AG04449 (cell line): ENCODE measurements at regions not wholly inside any gene's neighbourhood (a gene's known extent, or its start where the extent isn't known, plus 50 kb on each side); places are given as distances from the start of the nearest gene placed in this dataset.
"Not testable (repeated sequence)": the region's sequence is repeated elsewhere in the genome, so short reads cannot be mapped to it uniquely, and the experiment has no call there.

Experiments
- CTCF ChIA-PET: fragments of 350-600 bp; formaldehyde crosslinking; extraction: SDS; loops from one replicate; lab custom pipeline; 2021; ENCODE audit warnings: antibody characterized with exemption; lab: Yijun Ruan, JAX
- POLR2A ChIA-PET: fragments of 400-600, 350-600 bp; formaldehyde crosslinking; extraction: SDS; loops from one replicate; lab custom pipeline; 2020; ENCODE audit warnings: antibody characterized with exemption, inconsistent platforms; lab: Yijun Ruan, JAX
- DNase-seq: peaks from one replicate; pipeline ENCODE4 v3.0.0-alpha.2; 2010; ENCODE audit warnings: low read depth, low spot score
- H3K4me3 ChIP-seq: 2 replicates; pipeline ENCODE4 v1.5.1; 2011; ENCODE audit warnings: low read depth, mild to moderate bottlenecking, control low read depth, low read length
- CTCF ChIP-seq: IDR thresholded peaks from one replicate; pipeline ENCODE4 v1.5.1; 2011; ENCODE audit warnings: mild to moderate bottlenecking, moderate library complexity, low read length, control low read depth, inconsistent platforms; ENCODE audit not compliant: insufficient read depth; ENCODE audit errors: missing control alignments

DNA sequence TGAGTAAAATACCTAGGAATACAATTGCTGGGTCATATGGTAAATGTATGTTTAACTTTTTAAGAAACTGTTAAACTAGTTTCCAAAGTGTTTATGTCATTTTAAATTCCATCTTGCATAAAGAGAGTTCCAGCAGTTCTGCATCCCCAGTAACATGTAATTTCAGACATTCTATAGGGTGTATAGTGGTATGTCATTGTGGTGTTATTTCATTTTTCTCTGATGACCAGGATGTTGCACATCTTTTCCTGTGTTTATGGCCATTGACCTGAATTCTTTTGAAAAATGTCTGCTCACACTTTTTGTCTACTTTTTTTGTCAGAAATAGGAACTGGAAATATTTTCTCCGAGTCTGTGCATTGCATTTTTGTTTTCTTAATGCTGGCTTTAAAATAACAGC, 128.9 kb downstream of the TMEM200A start:
- ChIA-PET POLR2A (no interaction called here), CTCF (no interaction called here)
- H3K4me3 ChIP-seq: no peak overlapping the region
- no peak for TF ChIP-seq CTCF
- DNase-seq: peak; percentile 29

- no peak for TF ChIP-seq CTCF
- ChIA-PET CTCF (interaction anchor here (1.0 to 1.4 kb wide), 3 partner anchors 88 to 196 kb away, joined by 3 to 4 read pairs (median 4); partner anchors contain the start of gene TMEM200A), POLR2A (interaction anchor here (0.6 to 1.2 kb wide), 3 partner anchors 27 to 116 kb away, joined by 3 read pairs; no protein-coding TSS in a partner anchor)
- DNase-seq: peak; percentile 92
- no peak overlapping the region for H3K4me3 ChIP-seq
Measured at GRCh38 chr6:130500693-130501092, 134.9 kb downstream of the TMEM200A start.

- ChIA-PET CTCF (no interaction called here), POLR2A (no interaction called here)
- peak; percentile 28 for DNase-seq
- no peak for TF ChIP-seq CTCF
- H3K4me3 ChIP-seq: no peak overlapping the region
Measured at GRCh38 chr6:130503146-130503545, 137.3 kb downstream of the TMEM200A start.

GRCh38 chr6:130505808-130506598, 140.2 kb downstream of the TMEM200A start:
- ChIA-PET POLR2A (no interaction called here), CTCF (interaction anchor here (1.2 kb wide), 1 partner anchor 12 kb away, joined by 4 read pairs; no protein-coding TSS in a partner anchor)
- TF ChIP-seq CTCF: no peak
- DNase-seq: no peak
- no peak overlapping the region for H3K4me3 ChIP-seq

GRCh38 chr6:130507005-130507665, 141.3 kb downstream of the TMEM200A start:
- POLR2A ChIA-PET, CTCF ChIA-PET, H3K4me3 ChIP-seq, DNase-seq: not testable (repeated sequence)

- POLR2A ChIA-PET: no interaction called here
- DNase-seq: no peak
- TF ChIP-seq CTCF: no peak
- CTCF ChIA-PET: no interaction called here
- no peak overlapping the region for H3K4me3 ChIP-seq
Measured at GRCh38 chr6:130507666-130508028, 141.8 kb downstream of the TMEM200A start.
